ENCODE measurements at regions not wholly inside any gene's neighbourhood (a gene's known extent, or its start where the extent isn't known, plus 50 kb on each side); places are given as distances from the start of the nearest gene placed in this dataset.
A peak's percentile ranks its signal among the peaks of the same experiment; 100 is the strongest.

DNA sequence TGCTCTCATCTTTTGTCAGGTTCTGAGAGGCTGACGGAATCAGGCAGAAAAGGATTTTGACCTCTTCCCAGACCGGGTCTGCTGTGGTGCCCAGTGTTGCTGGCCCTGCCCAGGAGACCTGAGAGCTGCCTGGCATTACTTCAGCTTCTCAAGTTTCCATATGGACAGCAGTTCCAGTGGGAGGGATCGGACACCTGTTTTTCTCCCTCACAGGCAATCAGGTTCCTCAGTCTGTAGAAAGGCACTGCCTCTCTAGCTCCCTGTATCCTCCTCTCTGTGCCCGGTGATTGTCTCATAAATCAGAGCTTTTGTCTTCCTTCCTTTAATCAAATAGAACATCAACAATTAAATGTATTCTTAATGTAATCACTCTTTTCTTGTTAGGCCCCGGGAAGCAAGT lies 198.7 kb downstream of the SEMA6A start:
- peak in 1 of 2 experiments; percentile 41 for DNase-seq (ENCODE audit: low read depth in 1 of 2, low spot score in 1 of 2)
- TF ChIP-seq JUND (IDR thresholded peaks at IDR 0.05; ENCODE audit: low read depth) = no peak
- in situ Hi-C loops (cut with HindIII; ENCODE audit: low pct_unique_long_range_greater_than_20kb, low sequenced_read_pairs) = no loop called here

DNA sequence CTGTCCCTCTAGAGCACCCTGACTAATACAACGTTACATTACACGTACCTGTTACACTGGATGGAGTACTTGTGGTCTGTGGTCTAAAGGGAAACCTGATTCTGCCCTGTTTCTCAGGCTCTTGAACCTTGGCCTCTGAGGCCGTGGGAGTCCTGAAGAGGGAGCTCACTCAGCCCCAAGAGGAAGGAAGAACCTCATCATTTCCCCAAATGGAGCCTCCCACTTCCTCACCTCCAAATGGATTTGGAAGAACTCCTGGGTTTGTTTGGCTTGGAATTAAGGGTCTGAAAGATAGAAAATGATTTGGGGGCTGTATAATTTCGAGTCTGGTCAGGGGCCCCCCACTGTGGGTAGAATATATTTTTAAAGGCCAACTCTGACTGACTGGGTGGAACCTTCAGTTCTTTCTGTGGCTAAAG lies 200.2 kb downstream of the SEMA6A start:
- no peak for DNase-seq (ENCODE audit: low read depth in 1 of 2, low spot score in 1 of 2)
- in situ Hi-C loops (cut with HindIII; ENCODE audit: low pct_unique_long_range_greater_than_20kb, low sequenced_read_pairs) = no loop called here
- no peak for TF ChIP-seq JUND (IDR thresholded peaks at IDR 0.05; ENCODE audit: low read depth)

DNA sequence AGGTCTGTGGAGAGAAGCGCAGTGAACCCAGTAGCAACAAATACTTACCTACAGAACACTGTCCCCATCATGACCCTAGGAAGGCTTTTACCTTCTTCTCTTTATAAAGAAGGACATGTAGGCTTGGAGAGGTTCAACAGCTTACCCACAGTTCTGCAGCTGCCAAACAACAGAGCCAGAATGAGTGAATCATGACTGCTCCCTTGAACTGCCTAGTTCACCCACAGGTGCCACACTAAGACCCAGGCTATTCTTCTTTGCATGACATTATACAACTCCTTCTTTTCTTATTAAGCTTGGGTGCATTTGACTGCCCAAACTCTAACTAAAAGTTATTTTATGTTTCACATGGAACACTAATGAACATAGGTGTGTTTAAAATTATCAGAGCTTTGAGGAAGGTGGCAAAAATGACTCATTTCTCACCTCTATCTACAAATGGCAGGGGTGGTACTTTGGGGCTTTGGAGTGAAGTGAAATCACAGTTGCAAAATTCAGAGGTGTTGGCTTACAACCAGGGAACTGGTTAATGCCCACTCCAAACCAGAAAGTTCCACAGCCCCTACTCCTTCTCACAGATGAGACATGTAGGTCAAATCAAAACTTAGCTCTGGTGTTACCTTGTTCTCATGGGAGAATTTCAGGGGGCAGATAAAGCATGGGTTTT lies 201.6 kb downstream of the SEMA6A start:
- no peak for TF ChIP-seq JUND (IDR thresholded peaks at IDR 0.05; ENCODE audit: low read depth)
- no peak for DNase-seq (ENCODE audit: low read depth in 1 of 2, low spot score in 1 of 2)
- in situ Hi-C loops (cut with HindIII; ENCODE audit: low pct_unique_long_range_greater_than_20kb, low sequenced_read_pairs) = no loop called here

DNA sequence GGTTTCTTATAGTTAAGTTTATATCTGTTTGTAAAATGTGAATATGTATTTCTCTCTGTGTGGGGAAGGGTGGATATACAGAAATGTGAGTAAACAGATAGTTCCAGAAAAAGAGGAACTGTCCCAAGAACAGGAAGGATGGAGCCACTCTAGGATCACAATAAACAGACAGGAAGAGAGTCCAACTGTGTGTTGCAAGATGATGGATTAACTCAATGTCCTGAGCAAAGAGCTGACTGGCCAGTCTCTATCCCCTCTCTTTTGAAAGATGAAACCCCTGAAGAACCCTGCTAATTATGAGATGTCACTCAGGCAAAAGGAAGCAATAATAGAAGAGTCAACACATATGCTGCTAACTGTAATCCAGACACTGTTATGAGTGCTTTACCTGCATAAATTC lies 202.7 kb downstream of the SEMA6A start:
- in situ Hi-C loops (cut with HindIII; ENCODE audit: low pct_unique_long_range_greater_than_20kb, low sequenced_read_pairs) = no loop called here
- no peak for DNase-seq (ENCODE audit: low read depth in 1 of 2, low spot score in 1 of 2)
- TF ChIP-seq JUND (IDR thresholded peaks at IDR 0.05; ENCODE audit: low read depth) = no peak

DNA sequence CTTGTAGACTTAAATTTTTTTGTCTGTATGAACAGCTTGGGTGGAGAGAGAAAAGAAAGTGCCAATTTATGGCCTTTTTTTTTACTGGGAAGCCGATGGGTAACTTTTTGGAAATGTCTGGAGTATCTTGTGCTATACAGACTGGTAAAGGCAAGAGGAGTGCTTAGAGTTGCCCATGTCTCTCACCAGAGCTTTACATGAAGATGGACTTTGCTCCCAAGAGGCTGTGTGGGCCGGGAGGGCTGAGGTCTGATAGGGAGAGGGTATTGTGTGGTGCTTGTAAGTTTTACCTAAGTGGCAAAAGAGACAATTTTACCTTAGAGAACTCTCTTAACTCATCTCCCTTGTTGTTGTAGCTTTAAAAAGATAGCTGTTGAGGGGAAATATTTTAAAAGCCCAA lies 203.2 kb downstream of the SEMA6A start:
- in situ Hi-C loops (cut with HindIII; ENCODE audit: low pct_unique_long_range_greater_than_20kb, low sequenced_read_pairs) = no loop called here
- no peak for TF ChIP-seq JUND (IDR thresholded peaks at IDR 0.05; ENCODE audit: low read depth)
- DNase-seq (ENCODE audit: low read depth in 1 of 2, low spot score in 1 of 2) = no peak

DNA sequence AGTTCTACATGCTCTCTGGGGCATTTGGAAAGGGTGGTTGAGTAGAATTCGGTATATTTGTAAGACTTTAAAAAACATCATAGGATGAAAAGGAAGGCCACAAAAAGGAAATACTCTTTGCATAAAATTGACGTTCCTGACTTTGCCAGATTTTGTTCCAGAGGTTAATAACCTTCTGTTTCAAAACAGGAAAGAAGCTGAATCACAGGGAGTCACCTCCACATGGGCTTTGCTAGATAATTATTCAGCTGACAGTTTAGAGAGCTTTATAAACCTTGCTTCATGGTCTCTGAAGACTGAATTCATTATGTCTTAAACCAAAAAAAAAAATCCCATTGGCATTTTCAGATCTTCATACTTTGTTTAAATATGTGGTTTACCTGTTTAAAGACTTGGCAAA lies 203.7 kb downstream of the SEMA6A start:
- no peak for DNase-seq (ENCODE audit: low read depth in 1 of 2, low spot score in 1 of 2)
- TF ChIP-seq JUND (IDR thresholded peaks at IDR 0.05; ENCODE audit: low read depth) = no peak
- in situ Hi-C loops (cut with HindIII; ENCODE audit: low pct_unique_long_range_greater_than_20kb, low sequenced_read_pairs) = no loop called here

DNA sequence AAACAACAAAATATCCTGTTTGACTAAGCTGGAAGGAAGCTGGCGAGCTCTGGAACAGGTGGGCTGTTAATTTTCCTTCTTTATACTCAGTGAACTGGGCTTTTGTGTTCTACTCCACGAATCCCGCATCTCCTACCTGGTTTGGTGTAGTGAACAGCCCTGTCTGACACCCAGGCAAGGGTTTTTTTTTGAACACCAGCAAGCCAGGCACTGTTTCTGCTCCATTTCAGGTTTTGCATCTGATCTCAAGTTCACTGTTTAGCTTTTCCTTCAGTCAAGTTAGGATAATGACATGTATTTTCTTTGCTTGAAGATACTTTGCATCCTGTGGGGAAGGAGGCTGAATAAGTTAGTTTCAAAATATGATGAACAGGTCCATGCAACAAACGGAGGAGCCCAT lies 204.5 kb downstream of the SEMA6A start:
- DNase-seq (ENCODE audit: low read depth in 1 of 2, low spot score in 1 of 2) = no peak
- in situ Hi-C loops (cut with HindIII; ENCODE audit: low pct_unique_long_range_greater_than_20kb, low sequenced_read_pairs) = no loop called here
- no peak for TF ChIP-seq JUND (IDR thresholded peaks at IDR 0.05; ENCODE audit: low read depth)

DNA sequence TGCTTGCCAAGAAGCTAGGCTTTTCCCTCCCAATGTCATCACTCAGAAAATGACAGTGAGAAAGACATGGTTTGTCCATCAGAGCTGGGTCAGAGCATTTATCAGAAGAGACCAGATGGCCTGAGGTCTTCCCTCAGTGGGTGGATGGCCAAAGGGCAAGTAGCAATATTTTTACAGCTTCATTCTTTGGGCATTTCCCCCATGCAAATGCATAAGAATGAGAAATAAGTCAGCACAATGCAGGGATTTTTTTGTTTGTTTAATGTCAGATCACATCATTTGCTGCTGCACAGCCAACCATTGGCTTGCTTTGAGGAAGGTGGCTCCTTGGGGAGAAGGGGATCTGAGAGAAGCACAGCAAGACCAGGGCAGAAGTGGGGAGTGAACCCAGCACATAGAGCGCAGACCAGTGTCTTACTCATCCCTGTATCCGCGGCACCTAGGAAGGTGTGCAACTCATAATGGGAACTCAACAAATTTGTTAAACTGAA lies 209.6 kb downstream of the SEMA6A start:
- DNase-seq (ENCODE audit: low read depth in 1 of 2, low spot score in 1 of 2) = no peak
- in situ Hi-C loops (cut with HindIII; ENCODE audit: low pct_unique_long_range_greater_than_20kb, low sequenced_read_pairs) = no loop called here
- no peak for TF ChIP-seq JUND (IDR thresholded peaks at IDR 0.05; ENCODE audit: low read depth)

DNA sequence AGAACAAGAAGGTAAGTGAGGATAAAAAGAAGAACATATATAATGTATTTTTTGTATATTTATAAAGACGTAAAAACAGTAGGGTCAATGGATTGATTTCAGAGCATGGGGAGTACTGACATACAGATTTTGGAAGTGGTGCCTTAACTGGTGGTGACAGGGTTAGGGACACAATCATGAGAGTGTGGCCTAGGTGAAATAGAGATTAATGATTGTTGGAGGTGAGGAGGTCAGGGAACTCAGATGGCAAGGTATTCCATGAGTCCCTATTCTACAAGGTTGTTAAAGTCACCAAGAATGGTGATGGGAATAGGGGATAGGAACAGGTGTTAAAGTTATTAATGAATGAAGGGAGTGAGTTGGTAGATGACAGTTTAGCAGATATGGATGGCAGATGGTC lies 210.8 kb downstream of the SEMA6A start:
- in situ Hi-C loops (cut with HindIII; ENCODE audit: low pct_unique_long_range_greater_than_20kb, low sequenced_read_pairs) = no loop called here
- TF ChIP-seq JUND (IDR thresholded peaks at IDR 0.05; ENCODE audit: low read depth) = no peak
- no peak for DNase-seq (ENCODE audit: low read depth in 1 of 2, low spot score in 1 of 2)

DNA sequence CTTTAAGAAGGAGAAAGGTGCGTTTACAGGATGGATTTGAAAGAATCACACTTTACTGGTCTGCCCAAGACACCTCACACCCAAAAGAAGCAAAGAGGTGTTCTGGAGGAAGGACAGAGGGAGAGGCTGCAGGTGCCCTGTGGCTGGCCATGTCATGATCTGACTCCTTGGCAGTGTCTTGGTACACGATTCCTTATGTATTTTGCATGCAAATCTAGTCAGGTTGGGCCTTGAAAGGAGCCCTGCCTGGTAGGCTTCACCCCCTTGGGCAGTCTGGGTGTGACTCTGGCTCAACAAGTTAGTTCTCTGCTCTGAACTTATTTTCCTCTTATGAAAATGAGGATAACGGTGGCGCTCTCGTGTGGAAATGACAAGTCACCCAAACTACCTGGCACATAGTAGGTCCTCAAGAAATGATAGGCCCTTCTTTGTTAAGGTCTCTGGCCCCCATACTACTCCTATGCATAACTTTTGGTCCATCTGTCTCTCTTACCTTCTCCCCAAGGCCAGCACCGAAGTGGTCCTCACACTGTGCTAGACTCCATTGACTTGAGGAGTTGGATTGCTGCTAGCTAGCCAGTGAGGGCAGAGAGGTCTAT lies 212.5 kb downstream of the SEMA6A start:
- no peak for TF ChIP-seq JUND (IDR thresholded peaks at IDR 0.05; ENCODE audit: low read depth)
- DNase-seq (ENCODE audit: low read depth in 1 of 2, low spot score in 1 of 2) = no peak
- in situ Hi-C loops (cut with HindIII; ENCODE audit: low pct_unique_long_range_greater_than_20kb, low sequenced_read_pairs) = no loop called here

DNA sequence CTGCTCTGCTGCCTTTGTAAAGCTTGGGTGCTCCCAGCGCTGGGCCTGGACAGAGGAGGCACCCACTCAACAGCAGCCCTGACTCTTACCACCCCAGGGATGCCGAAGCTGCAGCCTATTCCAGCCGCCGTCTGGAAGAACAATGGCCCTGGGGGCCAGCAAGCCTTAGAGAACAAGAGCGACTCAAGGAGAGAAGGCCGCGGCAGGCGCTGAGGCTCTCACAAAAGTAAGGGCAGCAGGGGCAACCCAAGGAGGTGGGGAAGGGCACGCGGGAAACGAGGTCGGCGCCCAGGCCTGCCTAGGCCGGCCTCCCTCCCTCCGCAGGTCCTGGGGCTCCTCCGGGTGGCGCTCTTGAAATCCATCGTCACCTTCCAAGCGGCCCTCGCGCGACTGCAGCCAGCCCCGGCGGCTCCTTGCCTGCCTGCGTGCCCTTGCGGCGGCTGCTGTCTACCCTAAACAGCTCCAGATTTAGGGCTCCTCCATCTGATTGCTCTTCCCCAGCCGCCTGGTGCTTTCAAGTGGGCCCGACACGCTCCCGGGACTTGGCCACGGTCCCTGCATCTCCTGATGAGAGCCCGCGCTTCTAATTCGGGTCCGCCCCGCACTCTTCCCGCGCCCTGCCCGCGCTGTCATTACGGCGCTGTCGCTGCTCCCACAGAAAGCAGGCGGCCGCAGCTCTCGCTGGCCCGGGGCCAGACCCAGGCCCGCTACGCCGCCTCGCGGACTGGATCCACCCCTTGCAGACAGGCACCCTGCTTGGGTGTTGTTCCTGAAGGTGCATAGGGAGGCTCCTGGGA lies 213.3 kb downstream of the SEMA6A start:
- no peak for DNase-seq (ENCODE audit: low read depth in 1 of 2, low spot score in 1 of 2)
- in situ Hi-C loops (cut with HindIII; ENCODE audit: low pct_unique_long_range_greater_than_20kb, low sequenced_read_pairs) = no loop called here
- no peak for TF ChIP-seq JUND (IDR thresholded peaks at IDR 0.05; ENCODE audit: low read depth)

DNA sequence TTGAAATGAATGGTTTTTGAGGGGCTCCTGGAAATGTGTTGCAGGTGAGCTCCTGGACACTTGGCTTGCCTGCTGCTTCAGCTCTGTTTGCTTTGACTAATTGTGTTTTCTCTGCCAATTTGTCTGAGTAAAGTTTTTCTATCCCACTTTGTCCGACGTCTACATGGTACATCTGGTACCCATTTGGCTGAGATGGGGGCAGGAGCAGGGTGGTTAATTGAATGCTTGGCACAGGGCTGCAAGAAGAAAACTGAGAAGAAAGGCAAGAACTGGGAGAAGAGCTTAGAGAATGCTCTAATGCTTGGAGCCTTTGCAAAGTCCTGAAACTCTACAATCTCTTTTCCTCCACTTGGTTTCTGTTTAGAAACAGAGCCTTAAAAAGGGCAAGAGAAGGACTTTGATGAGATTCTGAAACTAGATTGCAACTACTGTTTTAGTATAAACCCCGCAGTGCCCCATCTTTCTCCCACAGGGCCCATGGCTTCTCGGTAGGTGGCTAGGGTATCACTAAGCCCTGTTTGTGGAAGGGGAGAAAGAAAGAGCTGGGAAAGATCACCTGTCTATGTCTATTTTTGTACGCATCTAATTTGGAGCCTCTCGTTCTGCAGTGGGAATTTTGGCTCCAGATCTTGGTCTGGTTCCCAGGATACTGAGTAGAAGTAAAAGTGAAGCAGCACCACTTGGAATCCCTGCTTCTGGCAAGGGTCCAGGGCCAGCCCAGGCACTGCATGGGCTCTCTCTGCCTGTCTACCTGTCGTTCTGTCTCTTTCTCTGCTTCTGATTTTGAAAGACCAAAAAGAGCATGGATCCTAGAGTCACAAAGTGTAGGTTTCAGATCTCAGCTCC lies 214.4 kb downstream of the SEMA6A start:
- no peak for DNase-seq (ENCODE audit: low read depth in 1 of 2, low spot score in 1 of 2)
- in situ Hi-C loops (cut with HindIII; ENCODE audit: low pct_unique_long_range_greater_than_20kb, low sequenced_read_pairs) = no loop called here
- no peak for TF ChIP-seq JUND (IDR thresholded peaks at IDR 0.05; ENCODE audit: low read depth)

Measured in T47D (cell line).